HG03280 (cell line): ENCODE measurements at regions not wholly inside any gene's neighbourhood (a gene's known extent, or its start where the extent isn't known, plus 50 kb on each side); places are given as distances from the start of the nearest gene placed in this dataset.

Experiments
- ATAC-seq: cut with Tn5 transposase; IDR thresholded peaks from one replicate; pipeline ENCODE4 v1.9.1; 2021; ENCODE audit warnings: mild to moderate bottlenecking, moderate library complexity; ENCODE audit not compliant: unreplicated experiment

GRCh38 chr5:120738568-120738967, 274.5 kb downstream of the PRR16 start:
- ATAC-seq = no peak

DNA sequence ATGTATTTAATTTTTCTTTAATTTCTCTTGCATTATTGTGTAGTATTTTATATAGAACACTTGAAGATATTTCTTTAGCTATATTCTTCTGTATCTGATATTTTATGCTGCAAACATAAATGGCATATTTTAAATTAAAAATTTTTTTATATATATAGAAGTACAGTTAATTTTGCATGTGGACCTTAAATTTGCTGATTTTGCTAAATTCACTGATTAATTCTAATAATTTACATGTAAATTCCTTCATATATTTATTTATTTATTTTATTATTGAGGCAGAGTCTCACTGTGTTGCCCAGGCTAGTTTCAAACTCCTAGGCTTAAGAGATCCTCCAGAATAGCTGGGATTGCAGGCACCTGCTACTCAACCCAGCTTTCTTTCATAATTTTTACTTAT, 276.9 kb downstream of the PRR16 start:
- no peak for ATAC-seq

- ATAC-seq = no peak
Observed at GRCh38 chr5:120748474-120748873, 284.4 kb downstream of the PRR16 start.

DNA sequence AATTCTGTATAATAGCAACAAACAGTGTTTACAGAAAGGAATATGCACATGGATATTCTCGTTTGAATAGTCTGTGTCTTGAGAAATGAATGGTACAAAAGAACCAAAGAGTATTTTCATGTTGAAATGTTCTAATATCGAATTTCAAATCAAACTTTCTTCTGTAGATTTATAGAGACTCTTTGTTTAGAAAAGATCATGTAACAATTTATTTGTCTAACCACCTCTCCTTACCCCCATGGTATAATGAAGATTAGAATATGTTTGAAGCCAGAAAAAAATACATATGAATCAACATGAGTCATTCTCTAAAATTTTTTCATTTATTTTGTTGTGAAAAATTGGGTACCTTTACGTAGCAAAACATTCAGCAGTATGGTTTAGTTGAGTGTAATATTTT, 285.6 kb downstream of the PRR16 start:
- ATAC-seq = no peak

- ATAC-seq = no peak
Observed at GRCh38 chr5:120759587-120759986, 295.5 kb downstream of the PRR16 start.

GRCh38 chr5:120761986-120762385, 297.9 kb downstream of the PRR16 start:
- no peak for ATAC-seq

DNA sequence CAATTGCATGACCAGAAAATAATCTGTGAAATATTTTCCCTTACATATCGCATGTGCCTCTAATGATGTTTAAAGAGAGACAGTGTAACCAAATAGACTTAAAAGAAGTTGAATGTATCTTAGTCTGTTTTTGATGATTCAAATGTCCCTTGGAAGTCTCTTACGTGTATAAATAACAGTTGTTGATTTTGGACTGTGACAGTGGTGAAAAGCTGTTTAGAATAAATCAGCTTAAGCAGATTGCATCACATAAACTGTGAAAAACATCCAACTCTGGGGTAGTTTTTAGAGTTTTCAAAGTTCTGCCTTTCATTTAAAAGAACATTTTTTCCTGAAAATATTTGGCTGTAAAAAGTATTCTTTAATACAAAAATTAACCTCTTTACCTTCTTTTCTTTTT, 301.1 kb downstream of the PRR16 start:
- ATAC-seq = no peak

GRCh38 chr5:120767178-120767820, 303.2 kb downstream of the PRR16 start:
- no peak for ATAC-seq

GRCh38 chr5:120769312-120769872, 305.3 kb downstream of the PRR16 start:
- no peak for ATAC-seq

DNA sequence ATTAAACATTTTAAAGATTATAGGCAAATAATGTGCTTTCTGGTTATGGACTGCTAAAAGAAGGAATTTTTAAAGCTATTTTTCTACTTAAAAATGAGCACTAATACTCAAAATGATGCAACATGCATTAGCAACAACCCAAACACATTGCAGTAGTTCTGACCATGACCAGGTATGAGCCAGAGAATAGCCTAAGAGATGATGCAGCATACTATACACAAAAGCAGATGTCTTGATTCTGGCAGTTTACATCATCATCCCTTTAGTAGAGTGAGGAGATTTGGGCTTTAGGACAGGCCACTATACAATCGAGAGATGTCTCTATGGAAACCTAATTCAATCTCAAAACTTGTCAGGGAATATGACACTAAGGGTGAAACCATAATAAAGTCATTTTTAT, 307.1 kb downstream of the PRR16 start:
- ATAC-seq = no peak

- no peak for ATAC-seq
Observed at GRCh38 chr5:120778491-120779484, 314.7 kb downstream of the PRR16 start.

GRCh38 chr5:120779674-120780073, 315.6 kb downstream of the PRR16 start:
- no peak for ATAC-seq

- no peak for ATAC-seq
Observed at GRCh38 chr5:120788481-120788880, 324.4 kb downstream of the PRR16 start.

DNA sequence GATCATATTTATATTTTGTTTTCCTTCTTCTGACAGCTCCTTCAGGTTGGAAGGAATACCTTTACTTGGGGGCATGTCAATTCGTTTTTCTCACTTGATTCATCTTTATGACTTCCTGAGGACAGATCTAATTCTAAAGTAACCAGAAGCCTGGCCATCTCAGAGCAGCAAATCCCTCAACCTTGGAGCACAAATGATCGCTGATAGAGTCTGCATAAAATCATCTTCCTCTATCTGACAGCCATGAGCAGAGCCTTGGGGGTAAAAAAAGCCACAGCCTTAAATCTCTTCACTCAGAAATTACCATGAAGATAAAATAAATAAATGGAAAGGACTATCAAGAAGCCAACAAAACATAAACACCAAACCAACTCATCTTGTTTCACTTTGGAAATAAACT, 325.8 kb downstream of the PRR16 start:
- ATAC-seq = no peak

DNA sequence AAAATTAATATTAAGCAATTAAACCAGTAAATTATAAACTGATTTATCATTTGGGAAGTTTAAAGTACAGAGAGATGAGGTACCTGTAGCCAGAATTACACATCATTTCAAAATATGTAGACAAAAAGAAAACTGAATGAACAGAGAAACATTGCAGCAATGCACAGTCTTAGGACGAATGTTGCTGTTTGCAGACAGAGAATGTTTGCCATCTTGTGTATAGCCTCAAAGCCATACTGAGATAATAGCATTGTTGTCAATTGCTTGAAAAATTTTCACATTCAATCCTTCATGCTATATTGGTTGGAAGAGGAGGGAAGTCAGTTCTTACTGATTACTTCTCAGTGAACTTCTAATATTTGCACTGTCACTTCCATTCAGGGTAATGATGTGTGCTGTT, 326.2 kb downstream of the PRR16 start:
- no peak for ATAC-seq

GRCh38 chr5:120792477-120792876, 328.4 kb downstream of the PRR16 start:
- no peak for ATAC-seq

GRCh38 chr5:120794121-120794520, 330.0 kb downstream of the PRR16 start:
- ATAC-seq = no peak

GRCh38 chr5:120803282-120803681, 339.2 kb downstream of the PRR16 start:
- ATAC-seq = no peak

DNA sequence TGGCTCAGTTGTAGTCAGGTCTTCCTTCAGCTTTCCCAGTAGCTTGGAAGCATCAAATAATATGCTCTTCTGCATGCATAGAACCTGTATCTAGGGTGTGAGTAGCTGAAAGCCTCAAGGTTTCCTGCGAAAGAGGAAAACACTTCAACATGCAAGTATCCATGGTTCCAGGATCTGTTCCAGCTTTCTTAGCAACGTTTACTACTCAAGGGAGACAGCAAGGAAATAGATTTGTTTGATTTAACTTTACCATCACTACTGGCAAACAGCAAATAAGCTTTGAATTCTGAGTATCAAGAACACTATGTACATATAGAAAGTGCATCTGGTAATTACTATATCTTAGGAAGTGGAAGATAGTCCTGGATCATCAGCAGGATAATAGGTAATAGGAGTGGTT, 341.0 kb downstream of the PRR16 start:
- no peak for ATAC-seq

DNA sequence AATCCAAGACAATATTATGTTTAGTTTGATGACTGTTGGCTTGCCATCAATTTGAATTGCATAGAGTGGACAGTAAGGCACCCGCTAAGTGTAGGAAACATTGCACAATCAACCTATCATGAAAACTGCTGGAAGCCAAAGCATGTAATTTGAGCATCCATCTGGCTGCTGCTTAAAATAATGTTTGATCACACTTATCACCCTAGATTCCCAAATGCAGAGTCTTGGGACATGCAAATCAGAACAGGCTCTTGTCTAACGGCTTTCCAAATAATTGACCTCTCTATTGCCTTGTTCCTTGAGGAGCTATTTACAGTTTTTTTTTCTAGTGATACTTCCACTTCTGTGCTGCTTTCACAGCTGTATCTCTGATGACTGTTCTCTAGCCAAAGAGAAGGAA, 342.1 kb downstream of the PRR16 start:
- no peak for ATAC-seq

DNA sequence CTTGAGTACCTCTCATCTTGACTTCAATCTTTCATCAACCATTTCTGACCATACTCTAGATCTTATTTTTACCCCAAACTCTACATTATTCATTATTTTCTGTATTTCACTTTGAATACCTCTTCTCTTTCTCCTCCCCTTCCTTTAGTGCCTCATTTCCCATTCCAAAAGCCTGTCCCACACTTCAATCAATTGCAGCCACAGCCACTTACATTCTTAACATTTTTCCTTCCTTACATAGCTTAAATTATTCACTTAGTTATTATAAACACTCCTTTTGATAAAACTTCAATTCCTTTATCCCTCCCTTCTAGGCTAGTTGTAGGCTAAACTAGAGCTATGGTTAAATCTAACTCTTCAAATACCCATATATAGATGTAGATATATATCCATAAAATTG, 344.0 kb downstream of the PRR16 start:
- ATAC-seq = no peak

DNA sequence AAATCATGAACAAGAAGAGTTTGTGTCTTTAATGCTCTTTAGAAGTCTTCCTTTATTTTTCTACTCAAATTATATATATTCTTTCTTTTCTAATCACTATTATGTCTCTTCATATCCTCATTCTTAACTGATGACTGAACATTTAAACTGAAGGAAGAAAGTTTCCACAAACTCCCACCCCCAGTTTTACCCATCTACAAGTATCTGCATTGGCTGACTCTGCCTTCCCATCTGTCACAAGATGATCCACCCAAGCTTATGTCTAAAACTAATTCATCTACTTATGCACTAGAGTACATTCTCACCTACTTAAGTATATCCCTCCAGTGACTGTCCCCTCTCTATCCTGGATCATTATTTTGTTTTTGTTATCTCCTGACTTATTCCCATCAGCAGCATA, 344.5 kb downstream of the PRR16 start:
- ATAC-seq = no peak
